Fibroblast of lung (primary cell): ENCODE measurements at regions not wholly inside any gene's neighbourhood (a gene's known extent, or its start where the extent isn't known, plus 50 kb on each side); places are given as distances from the start of the nearest gene placed in this dataset.

Experiments
- CTCF ChIP-seq, 2 donors: IDR thresholded peaks in 1 of 2; conservative IDR thresholded peaks in 1 of 2; 1 replicate in 1 of 2; 2 replicates in 1 of 2; pipeline ENCODE4 v1.5.1; 2011 to 2012; ENCODE audit warnings: low read length in 2 of 2, control low read depth in 1 of 2, inconsistent platforms in 1 of 2, low read depth in 1 of 2, mild to moderate bottlenecking in 1 of 2
- EZH2 ChIP-seq: IDR thresholded peaks from 2 replicates; pipeline ENCODE4 v1.5.1; 2012; ENCODE audit warnings: low read length, control low read depth, mild to moderate bottlenecking; ENCODE audit errors: missing control alignments

- no peak for TF ChIP-seq CTCF (conservative IDR thresholded peaks at IDR 0.05 in 1 of 2, IDR thresholded peaks at IDR 0.05 in 1 of 2; ENCODE audit: low read depth in 1 of 2, low read length in 2 of 2)
- TF ChIP-seq EZH2, result no peak
These were observed 379.2 kb upstream of the CDH18 start for GRCh38 chr5:20367178-20367577.
